GM21390 (cell line): ENCODE measurements at regions not wholly inside any gene's neighbourhood (a gene's known extent, or its start where the extent isn't known, plus 50 kb on each side); places are given as distances from the start of the nearest gene placed in this dataset.
"Not testable (repeated sequence)": the region's sequence is repeated elsewhere in the genome, so short reads cannot be mapped to it uniquely, and the experiment has no call there.

ENCODE experiments used
- ATAC-seq: cut with Tn5 transposase; IDR thresholded peaks from one replicate; pipeline ENCODE4 v1.9.1; 2021; ENCODE audit not compliant: unreplicated experiment

DNA sequence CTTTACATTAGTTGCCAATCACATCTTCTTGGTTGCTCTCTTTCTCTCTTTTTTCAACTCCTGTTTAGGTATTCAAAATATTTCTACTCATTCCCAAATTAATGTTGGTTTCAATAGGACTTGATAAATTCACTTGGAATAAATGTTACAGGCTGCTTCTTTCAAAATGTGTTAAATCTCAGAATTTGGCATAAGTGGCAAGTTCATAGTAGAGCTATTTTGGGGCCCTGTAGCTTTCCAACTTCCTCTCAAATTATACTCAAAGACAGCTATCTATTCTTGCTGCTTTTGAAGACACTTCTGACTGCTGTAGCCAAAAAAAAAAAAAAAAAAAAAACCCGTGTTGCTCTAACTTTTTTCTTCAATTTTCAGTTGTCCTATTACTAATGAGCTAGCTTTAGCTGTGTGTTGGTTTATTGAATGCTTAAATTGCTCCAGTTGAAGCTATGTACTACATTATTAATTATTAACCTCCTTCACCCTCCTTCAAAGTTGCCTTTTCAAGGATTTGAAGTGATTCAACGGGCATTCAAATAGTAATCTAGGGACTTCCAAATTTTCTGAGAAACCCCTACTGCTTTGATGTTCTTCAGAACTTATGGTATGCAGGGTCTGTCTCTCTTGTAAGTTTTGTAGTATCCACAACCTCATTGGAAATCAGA is 554.6 kb upstream of the FLRT2 start:
- no peak for ATAC-seq

DNA sequence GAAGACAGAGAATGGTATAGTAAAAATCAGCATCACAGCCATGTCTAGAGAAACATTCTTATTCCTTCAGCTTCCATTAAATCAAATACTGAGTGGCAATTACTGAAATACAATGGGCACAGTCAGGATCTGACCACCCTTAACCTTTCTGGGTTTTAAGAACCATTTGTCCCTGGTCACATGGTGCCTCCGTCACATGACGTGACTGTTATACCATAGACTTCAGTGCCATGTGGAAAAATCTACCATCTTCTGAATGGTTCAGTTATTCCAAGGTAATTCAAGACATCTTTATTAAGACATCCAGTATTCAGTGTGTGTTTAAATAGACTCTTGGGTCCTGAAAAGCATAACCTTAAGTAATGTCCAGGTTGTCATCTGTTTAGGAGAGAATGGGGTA is 553.1 kb upstream of the FLRT2 start:
- no peak for ATAC-seq

DNA sequence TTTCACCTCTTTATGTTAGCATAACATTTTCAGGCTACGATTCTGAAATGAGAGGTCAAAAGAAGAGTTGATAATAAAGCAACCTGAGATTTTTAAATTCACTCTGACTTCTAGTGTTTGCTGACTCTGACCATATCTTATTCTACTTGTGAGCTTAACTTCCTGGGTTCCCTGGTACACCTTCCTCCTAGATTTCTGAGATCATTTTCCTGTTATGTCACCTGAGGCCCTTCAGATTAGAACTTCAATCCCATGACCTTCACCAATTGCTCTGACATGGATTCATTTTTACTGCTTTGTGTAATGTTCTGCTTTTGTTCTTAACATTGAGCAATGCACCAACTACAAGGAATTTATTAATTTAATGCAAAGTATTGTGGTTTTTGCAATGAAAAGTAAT is 542.9 kb upstream of the FLRT2 start:
- no peak for ATAC-seq

DNA sequence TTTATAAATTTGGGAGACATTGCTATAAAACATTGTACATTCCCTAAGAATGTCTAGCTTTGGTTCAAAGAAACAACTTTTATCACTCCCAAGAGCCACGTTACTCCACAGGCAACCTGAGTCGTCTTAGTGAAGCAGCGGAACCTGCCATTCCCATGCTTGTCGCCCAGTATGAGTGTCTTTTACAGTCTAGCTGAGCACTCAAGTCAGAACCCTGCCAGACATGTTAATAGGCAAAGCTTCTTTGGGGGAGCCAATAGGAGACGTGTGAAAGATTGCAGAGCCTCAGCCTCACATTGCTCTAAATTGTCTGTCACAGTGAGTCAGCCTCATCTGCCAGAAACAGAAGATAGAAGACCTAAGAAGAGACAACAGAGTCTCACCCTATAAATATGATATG is 541.6 kb upstream of the FLRT2 start:
- ATAC-seq: no peak

DNA sequence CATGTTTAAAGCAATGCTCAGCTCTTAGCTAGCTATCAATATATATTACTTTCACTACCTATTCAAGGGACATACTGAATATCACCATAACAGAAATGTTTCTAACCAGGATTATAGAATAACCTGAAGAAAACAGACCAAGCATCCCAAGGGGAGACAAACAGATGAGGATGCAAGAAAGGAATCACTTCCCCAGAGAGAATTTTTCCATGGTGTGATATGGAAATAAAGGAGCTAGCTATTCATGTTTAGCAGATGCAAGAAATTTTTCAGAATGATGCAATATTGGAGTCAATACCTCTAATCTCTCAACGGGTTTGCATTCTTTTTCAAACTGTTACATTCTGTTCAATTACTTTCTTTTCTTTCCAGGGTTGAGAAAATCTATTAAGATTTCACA is 538.9 kb upstream of the FLRT2 start:
- ATAC-seq: no peak

DNA sequence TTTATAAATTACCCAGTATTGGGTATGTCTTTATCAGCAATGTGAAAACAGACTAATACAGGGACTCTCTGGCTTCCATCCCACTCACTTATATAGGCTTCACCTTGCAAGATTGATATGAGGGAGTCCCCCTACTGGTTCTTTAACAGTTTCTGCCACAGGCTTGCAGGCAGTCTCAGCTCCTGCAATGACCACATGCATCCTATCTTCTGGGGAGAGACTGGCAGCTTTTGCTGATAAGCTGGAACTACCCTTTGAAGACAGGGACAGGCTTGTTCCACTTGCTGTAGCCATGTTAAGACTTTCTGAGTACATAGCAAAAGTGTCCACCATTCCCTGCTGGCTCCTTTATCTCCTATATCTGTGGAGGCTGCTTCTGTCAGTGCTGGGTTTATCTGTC is 531.7 kb upstream of the FLRT2 start:
- ATAC-seq: no peak

DNA sequence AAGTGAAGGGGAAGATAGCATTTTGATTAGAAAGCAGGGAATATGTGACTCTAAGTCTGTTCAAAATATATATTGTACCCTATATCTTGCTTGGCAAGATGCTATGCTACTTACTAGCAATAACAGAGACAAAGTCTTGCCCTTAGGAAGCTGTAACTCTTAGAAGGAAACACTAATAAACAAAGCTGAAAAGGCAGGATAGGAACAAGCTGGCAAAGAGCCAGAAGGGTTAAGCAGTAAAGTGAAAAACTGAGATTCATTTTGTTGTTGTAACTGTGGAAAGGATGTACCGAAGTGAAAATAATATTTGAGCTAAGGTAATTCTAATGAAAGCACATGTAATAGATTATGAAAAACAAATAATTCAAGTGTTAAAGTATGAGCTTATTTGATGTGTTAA is 527.1 kb upstream of the FLRT2 start:
- no peak for ATAC-seq

DNA sequence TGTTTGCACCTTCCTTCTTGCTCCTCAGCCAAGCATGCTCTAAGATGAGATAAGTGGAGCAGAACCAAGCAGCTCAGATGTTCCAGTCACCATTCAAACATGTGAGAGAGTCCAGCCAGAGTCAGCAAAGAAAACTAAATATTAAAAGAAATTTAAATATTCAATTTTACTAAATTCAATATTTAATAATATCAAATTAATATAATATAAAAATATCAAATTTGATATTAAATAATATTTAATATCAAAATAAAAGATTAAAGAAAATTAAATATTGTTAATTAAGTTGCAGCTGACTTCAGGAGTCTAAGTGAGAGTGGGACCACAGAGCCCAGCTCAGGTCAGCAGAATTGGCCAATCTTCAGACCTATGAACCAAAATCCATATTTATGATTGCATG is 526.1 kb upstream of the FLRT2 start:
- no peak for ATAC-seq

DNA sequence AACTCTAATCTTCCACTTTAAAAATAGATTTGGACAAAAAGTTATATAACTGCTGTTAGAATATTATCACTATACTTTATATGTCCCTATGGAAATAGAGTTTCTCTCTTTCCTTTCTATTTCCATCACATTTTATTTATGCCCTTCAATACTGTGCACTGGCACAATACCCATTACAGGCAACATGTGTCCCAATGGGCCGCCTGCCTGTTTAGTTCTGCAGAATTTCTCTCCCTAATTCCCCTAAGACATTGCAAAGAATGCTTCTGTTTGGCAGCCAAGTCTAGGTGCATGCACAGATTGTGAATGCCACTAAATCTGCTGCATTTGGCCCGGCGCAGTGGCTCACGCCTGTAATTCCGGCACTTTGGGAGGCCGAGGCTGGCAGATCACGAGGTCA is 520.4 kb upstream of the FLRT2 start:
- ATAC-seq: no peak

DNA sequence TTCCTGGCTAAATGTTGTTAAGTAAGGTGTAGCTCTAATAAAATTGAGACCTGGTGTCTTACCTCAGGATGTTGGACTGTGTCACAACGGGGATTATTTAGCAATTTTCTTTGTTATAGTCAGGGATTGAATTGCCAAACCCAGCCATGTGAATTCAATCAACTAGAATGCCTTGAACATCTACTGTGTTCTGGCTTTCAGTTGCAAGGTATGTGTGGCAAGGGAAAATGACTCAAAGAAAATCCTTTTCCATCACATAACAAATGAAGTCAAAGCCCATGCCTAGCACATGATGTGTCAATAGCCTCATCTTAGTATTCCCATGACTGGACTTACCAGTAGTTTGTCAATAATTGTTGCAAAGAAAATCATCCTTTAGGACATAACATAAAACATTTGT is 519.8 kb upstream of the FLRT2 start:
- no peak for ATAC-seq

DNA sequence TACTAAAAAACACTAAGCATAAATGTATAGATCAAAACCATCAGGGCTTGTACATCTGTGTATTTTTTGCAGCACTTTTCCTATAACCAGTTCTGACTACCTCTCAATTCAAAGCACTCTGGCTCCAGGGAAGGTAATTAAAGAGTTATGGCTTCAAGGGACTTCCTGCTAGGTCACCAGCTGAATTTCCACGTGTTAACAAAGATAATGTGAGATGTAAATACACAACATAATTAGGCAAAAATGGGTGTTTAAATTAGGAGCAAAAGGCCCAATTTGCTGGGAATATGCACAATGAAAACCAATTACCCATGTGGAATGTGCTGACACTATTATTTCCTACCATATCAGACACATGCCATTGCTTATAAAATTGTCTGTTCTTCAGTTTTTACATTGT is 513.4 kb upstream of the FLRT2 start:
- ATAC-seq: no peak

DNA sequence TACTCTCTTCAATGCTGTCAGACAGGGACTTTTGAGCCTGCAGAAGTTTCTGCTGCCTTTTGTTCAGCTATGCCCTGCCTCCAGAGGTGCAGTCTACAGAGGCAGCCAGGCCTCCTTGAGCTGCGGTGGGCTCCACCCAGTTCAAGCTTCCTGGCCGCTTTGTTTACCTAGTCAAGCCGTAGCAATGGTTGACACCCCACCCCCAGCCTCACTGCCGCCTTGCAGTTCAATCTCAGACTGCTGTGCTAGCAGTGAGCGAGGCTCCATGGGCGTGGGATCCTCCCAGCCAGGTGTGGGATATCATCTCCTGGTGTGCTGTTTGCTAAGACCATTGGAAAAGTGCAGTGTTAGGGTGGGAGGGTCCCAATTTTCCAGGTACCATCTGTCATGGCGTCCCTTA is 506.1 kb upstream of the FLRT2 start:
- not testable (repeated sequence) for ATAC-seq

DNA sequence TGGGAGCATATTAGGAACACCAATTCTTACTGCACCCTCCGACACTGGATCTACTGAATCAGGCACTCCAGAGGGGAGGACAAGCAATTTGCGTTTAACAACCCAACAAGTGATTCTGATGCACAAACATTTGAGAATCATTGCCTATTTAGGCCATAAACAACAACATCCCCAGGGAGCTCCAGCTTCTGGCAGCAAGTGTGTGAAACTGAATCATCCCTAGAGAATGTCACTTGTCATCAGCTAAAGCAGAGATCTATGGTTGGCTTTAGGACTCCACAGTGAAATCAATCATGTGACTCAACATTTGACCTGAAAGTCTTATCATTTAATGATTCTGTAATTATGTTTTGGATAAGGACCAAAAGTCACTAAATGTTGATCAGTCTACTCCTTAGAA is 505.0 kb upstream of the FLRT2 start:
- no peak for ATAC-seq

DNA sequence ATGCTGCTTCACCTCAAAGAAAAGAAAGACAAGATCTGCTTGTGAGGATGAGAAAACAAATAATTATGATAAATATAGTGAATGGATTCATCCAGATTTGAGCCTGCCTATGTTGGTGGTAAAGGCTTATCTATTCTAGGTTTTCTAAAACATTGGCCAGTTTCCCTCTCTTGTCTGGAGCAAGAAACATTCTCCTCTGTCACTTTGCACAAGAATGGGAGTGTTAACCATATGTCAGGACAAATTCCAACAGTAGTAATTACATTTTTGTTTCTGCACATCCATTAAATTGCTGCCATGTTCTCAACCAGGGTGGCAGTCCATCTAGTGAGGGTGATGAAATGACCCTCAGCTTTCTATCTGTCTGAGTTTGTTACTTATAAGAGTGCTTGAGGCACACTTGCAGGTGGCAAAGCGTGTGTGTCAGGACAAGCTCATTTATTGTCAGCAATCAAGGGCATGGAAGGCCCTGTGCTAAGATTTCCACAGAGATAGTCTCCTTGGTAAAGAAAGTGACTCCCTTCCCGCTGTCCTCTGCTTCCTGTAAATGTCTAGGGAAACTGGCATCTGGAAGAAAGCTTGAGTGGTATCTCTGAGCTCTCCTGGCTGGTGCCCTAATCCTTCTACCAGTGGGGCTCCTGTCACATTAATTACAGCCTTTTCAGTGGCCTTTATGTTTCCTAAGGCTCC is 502.1 kb upstream of the FLRT2 start:
- ATAC-seq: no peak

DNA sequence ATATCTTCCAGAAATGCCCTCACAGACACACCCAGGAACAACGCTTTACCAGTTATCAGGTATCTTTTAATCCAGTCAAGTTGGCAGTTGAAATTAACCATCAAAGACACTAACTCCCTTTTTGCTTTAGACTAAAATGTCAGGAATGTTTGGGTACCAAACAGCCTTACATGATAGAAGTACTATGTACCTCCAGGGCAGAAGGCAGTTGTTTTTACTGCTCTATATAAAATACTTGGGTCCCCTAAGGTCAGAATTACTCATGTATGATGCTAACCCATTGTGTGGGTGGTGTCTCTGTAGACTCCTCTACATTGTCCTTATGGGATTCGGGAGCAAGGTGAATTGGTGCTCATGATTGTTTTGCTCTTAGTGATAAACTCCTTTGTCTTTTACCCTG is 492.5 kb upstream of the FLRT2 start:
- no peak for ATAC-seq

DNA sequence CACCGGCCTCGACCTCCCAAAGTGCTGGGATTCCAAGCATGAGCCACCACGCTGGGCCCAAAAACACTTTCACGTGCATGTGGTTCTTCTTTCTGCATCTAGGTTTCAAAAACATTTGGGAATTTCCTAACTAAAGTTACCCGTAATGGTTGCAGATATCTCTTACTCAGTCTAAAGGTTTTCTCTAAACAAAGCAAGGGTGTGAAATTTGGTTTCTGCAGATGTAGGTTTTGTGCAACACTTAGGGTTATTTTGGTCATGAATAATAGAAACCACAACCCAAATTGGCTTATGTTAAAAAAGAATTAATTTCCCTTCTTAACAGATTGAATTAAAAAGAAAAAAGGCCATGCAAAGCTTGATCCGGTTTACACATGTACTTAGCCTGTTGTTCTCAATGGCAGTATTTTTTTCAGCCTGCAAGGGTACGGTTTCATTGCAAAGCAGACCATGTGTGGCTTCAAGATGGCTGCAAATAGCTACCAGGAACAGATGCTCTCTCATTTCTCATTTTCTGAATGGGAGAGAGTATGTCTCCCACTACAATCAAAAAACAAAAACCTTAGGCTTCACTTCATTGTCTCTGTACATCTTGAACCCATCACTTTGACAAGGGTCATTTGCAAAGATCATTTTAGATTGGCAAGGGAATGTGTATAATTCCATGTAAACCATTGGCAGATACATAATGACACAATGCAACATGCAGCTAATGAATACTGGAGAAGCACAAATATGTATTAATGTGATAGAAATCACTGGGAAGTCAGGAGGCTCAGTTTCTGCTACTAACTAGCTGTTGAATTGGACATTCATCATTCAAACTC is 491.2 kb upstream of the FLRT2 start:
- ATAC-seq: no peak

DNA sequence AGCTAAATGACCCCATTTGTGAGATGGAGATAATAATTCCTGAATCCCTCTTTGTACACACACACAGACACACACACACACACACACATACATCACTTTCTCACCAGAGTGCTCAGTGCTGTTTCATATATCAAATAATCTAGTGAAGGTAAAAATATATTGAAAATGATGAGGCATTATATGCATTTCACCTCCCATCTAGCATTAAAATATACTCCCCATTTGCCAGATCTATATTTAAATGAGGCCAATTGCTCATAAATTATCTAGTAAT is 490.7 kb upstream of the FLRT2 start:
- no peak for ATAC-seq

DNA sequence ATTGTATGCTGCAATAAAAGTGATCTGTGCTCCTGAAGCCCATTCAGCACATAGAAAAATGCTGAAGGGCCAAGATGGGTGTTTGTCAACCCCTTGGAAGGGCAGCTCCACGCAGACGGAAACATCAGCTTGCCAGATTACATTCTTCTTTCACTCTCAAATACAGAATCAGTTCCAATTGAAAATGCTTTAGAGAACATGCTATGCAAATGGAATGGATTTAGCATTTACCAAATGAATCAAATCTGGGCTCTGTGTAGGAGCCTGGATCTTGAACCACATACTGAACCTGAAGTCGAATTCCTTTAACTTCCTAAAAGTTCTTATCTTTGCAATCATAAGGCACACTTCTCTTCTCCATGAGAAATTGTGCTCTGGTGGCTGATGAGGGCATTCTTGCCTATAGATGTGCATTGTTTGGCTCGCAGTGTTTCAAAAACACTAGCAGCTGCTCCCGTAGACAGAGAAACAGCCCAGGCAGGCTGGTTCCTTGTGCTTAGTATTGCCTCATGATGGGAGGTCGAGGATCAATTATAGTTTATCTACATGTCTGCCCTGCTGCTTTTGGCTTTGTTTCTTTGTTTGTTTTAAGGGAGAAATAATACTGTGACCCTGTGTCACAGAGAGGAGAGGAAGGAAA is 489.8 kb upstream of the FLRT2 start:
- ATAC-seq: no peak

DNA sequence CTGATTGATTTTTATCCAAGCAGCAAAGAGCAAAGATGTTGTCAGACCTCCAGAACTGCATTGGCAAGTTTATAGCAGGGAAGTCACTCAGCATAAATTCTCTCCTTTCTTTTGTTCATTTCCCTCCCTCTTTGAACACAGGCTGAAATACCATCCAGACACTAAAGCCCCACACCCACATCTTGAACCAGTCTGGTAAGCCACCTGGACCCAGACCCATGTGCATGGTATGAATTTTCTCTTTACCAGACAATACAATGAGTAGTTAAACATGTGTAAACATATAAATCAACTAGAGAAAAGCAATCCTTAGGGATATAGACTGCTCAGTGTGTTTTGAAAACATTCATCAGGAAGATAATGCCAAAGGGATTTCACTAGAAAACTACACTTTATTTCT is 488.3 kb upstream of the FLRT2 start:
- ATAC-seq: no peak

DNA sequence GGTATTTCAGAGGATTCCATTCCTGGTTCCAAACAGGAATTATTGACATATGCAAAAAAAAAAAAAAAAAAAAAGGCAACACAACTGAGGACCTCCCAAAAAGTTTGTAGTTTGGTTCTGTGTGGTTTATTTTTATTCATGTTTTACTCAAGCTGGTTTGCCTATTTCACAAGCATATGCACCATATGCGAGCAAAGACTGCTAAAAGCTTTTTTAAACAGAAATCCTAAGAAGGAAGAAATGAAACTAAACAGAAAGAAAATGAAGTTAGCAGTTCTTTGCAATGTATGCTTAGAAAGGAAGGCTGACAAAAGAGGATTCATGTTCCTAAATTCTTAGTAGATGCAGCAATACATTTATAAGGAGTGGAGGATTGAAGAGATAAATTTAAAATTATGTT is 487.6 kb upstream of the FLRT2 start:
- ATAC-seq: no peak

DNA sequence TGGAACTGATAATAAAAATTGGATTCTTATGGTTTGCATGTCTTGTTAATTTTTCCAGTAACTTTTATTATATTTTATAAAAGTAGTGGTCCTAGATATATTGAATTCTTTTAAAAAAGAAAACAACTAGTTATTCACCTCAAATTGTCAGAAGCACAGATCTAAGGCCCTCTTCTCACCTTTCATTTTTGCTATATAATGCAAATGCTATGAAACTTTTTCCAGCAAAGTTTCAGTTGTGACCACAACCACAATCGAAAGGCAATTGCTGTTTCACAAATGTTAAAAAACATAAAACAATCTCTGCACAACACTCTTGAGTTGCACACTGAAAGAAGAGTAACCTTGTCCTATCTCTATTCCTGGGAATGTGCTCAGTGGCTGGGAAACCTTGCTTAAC is 479.8 kb upstream of the FLRT2 start:
- no peak for ATAC-seq

DNA sequence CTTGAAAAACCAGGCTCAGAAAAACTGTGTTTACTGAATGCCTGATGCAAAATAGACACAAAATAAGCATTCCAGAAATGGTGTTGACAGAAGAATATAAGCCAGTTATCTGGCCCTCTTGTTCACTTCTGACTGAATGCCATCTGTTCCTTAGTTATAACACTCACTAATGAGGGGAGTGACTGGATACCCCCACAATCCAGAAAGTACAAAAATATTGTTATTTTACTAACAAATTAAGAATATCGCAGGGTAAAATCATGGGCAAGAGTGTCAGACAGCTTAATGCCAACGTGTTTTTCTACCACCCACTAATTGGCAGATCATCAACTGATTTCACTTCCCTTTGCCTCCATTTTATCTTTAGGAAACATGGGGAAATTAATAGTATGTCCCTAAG is 477.3 kb upstream of the FLRT2 start:
- ATAC-seq: no peak
